Hematopoietic multipotent progenitor cell treated with erythropoietin and hydrocortisone succinate and interleukin-3 and kit ligand, for 4 days (in vitro differentiated cells): ENCODE measurements at regions not wholly inside any gene's neighbourhood (a gene's known extent, or its start where the extent isn't known, plus 50 kb on each side); places are given as distances from the start of the nearest gene placed in this dataset.
A peak's percentile ranks its signal among the peaks of the same experiment; 100 is the strongest.
"Not testable (repeated sequence)": the region's sequence is repeated elsewhere in the genome, so short reads cannot be mapped to it uniquely, and the experiment has no call there.

Experiments
- DNase-seq: peaks from one replicate; pipeline ENCODE4 v3.0.0-alpha.2; 2015

- DNase-seq: no peak
These were observed 217.4 kb upstream of the PDE3A start for GRCh38 chr12:20150835-20151422.

- no peak for DNase-seq
These were observed 214.3 kb upstream of the PDE3A start for GRCh38 chr12:20154052-20154451.

- DNase-seq: no peak
These were observed 213.0 kb upstream of the PDE3A start for GRCh38 chr12:20155374-20155773.

- DNase-seq: not testable (repeated sequence)
These were observed 207.4 kb upstream of the PDE3A start for GRCh38 chr12:20160899-20161298.

- DNase-seq: no peak
These were observed 193.7 kb upstream of the PDE3A start for GRCh38 chr12:20174528-20175175.

- DNase-seq: no peak
These were observed 192.5 kb upstream of the PDE3A start for GRCh38 chr12:20175704-20176388.

- no peak for DNase-seq
These were observed 186.7 kb upstream of the PDE3A start for GRCh38 chr12:20181416-20182180.

GRCh38 chr12:20183563-20183962 is 184.8 kb upstream of the PDE3A start:
- no peak for DNase-seq

GRCh38 chr12:20184514-20184913 is 183.8 kb upstream of the PDE3A start:
- no peak for DNase-seq

GRCh38 chr12:20187456-20187855 is 180.9 kb upstream of the PDE3A start:
- DNase-seq: no peak

GRCh38 chr12:20188930-20189653 is 179.2 kb upstream of the PDE3A start:
- no peak for DNase-seq

- DNase-seq: no peak
These were observed 178.6 kb upstream of the PDE3A start for GRCh38 chr12:20189767-20190166.

- DNase-seq: no peak
These were observed 174.2 kb upstream of the PDE3A start for GRCh38 chr12:20194171-20194570.

GRCh38 chr12:20196767-20197166 is 171.6 kb upstream of the PDE3A start:
- DNase-seq: no peak

GRCh38 chr12:20197411-20197810 is 170.9 kb upstream of the PDE3A start:
- DNase-seq: no peak

GRCh38 chr12:20199780-20200179 is 168.6 kb upstream of the PDE3A start:
- no peak for DNase-seq

GRCh38 chr12:20201733-20202132 is 166.6 kb upstream of the PDE3A start:
- no peak for DNase-seq

- no peak for DNase-seq
These were observed 162.5 kb upstream of the PDE3A start for GRCh38 chr12:20205854-20206253.

- DNase-seq: no peak
These were observed 161.9 kb upstream of the PDE3A start for GRCh38 chr12:20206410-20206809.

- peak; percentile 57 for DNase-seq
These were observed 157.6 kb upstream of the PDE3A start for GRCh38 chr12:20210621-20211215.

GRCh38 chr12:20211541-20211940 is 156.8 kb upstream of the PDE3A start:
- peak; percentile 39 for DNase-seq

GRCh38 chr12:20211981-20212421 is 156.3 kb upstream of the PDE3A start:
- DNase-seq: no peak
